Right lobe of liver (tissue), 6 donors: ENCODE measurements at regions not wholly inside any gene's neighbourhood (a gene's known extent, or its start where the extent isn't known, plus 50 kb on each side); places are given as distances from the start of the nearest gene placed in this dataset.

Experiments
- ATAC-seq, 4 donors: fragments of 200-7000 bp; cut with Tn5 transposase; one replicate each; pipeline ENCODE4 v1.9.1; 2020; ENCODE audit warnings: mild to moderate bottlenecking in 4 of 4, moderate library complexity in 4 of 4
- DNase-seq, 3 donors: peaks; one replicate each; pipeline ENCODE4 v3.0.0-alpha.2; 2020
- H3K27ac ChIP-seq, 3 donors: fragments of 200-600 bp; one replicate each; pipeline ENCODE4 v1.8.0; 2022
- H3K27me3 ChIP-seq, 2 donors: fragments of 200-600 bp; one replicate each; pipeline ENCODE4 v1.8.0; 2022
- H3K36me3 ChIP-seq, 4 donors: fragments of 200-600 bp; sonication (generic) in 1 of 4; one replicate each; pipeline versions ENCODE4 v1.5.1 to v1.8.0; 2017 to 2022; ENCODE audit warnings: control low read depth in 1 of 4
- H3K4me1 ChIP-seq, 4 donors: fragments of 200-600 bp; sonication (generic) in 1 of 4; one replicate each; pipeline versions ENCODE4 v1.5.1 to v1.8.0; 2017 to 2022; ENCODE audit warnings: control low read depth in 1 of 4
- H3K4me3 ChIP-seq, 3 donors: fragments of 200-600 bp; one replicate each; pipeline ENCODE4 v1.8.0; 2022
- H3K9me3 ChIP-seq, 4 donors: fragments of 200-600 bp; sonication (generic) in 1 of 4; one replicate each; pipeline versions ENCODE4 v1.5.1 to v1.8.0; 2017 to 2022; ENCODE audit warnings: control low read depth in 1 of 4
- CTCF ChIP-seq, 4 donors: fragments of 200-600 bp in 3 of 4; fragments of 450-650 bp in 1 of 4; IDR thresholded peaks; one replicate each; pipeline versions ENCODE4 v1.5.1 to v1.8.0; 2016 to 2022; ENCODE audit warnings: antibody characterized with exemption in 4 of 4, mild to moderate bottlenecking in 2 of 4
- POLR2A ChIP-seq: fragments of 450-650 bp; IDR thresholded peaks from one replicate; pipeline ENCODE4 v1.6.1; 2017; ENCODE audit warnings: antibody characterized with exemption, mild to moderate bottlenecking
- WGBS: methylation state at CpG from one replicate; pipeline ENCODE4 v1.1.6; 2018; ENCODE audit warnings: low coverage, low lambda C conversion rate; ENCODE audit not compliant: insufficient coverage; ENCODE audit errors: missing lambda C conversion rate; 5-methylcytosine and 5-hydroxymethylcytosine counted together
- intact Hi-C, 2 donors: fragments of 100-400 bp; cut with DNase I; formaldehyde crosslinking; loops; one replicate each; pipeline versions ENCODE4 v1.11.2 to v1.14.1; 2022
- donor health status: DM: no; HTN: yes; CAD: no.
- donor health status: DM: no; HTN: no; CAD: no.
- donor health status: DM: no; HTN: no; CAD: no.
- donor health status: DM: no; HTN: yes; CAD: no.
- donor health status: DM: no; HTN: yes; CAD: no.

- no peaks in the 10 kb centered on the region for H3K27me3 ChIP-seq
- H3K36me3 ChIP-seq: no peaks in the 10 kb centered on the region
- no peaks in the 10 kb centered on the region for H3K9me3 ChIP-seq
- no peak overlapping the region for H3K4me3 ChIP-seq
- ATAC-seq (peak in 2 of 4 donors; percentile 23 to 33), DNase-seq (no peak)
- intact Hi-C loops: no loop called here
- H3K27ac ChIP-seq: no peak overlapping the region
- TF ChIP-seq CTCF (IDR thresholded peaks at IDR 0.05): peak; percentile 11 to 24 (median 18)
- no peak for TF ChIP-seq POLR2A
- 52% methylated on average over 4 of the region's 4 CpGs for WGBS
- no peaks in the 10 kb centered on the region for H3K4me1 ChIP-seq
Measured at GRCh38 chr2:151161821-151162551, 99.7 kb downstream of the RBM43 start.

GRCh38 chr2:151159109-151159662, 102.5 kb downstream of the RBM43 start:
- no peak overlapping the region for H3K27ac ChIP-seq
- no peaks in the 10 kb centered on the region for H3K36me3 ChIP-seq
- no peaks in the 10 kb centered on the region for H3K9me3 ChIP-seq
- intact Hi-C loops: no loop called here
- no peak overlapping the region for H3K4me3 ChIP-seq
- no peaks in the 10 kb centered on the region for H3K27me3 ChIP-seq
- ATAC-seq (no peak), DNase-seq (no peak)
- no peak for TF ChIP-seq POLR2A
- no peak for TF ChIP-seq CTCF (IDR thresholded peaks at IDR 0.05)
- no peaks in the 10 kb centered on the region for H3K4me1 ChIP-seq
- WGBS: 45% methylated on average over 2 of the region's 2 CpGs

- Histone ChIP-seq H3K4me3 (no peak overlapping the region), H3K36me3 (no peaks in the 10 kb centered on the region), H3K9me3 (no peaks in the 10 kb centered on the region), H3K27ac (no peak overlapping the region), H3K4me1 (no peaks in the 10 kb centered on the region), H3K27me3 (no peaks in the 10 kb centered on the region)
- 56% methylated on average over 5 of the region's 5 CpGs for WGBS
- no peak for TF ChIP-seq CTCF (IDR thresholded peaks at IDR 0.05)
- TF ChIP-seq POLR2A: no peak
- ATAC-seq (no peak), DNase-seq (no peak)
- intact Hi-C loops: no loop called here
Measured at GRCh38 chr2:151157000-151157735, 104.5 kb downstream of the RBM43 start.

- Histone ChIP-seq H3K36me3 (no peaks in the 10 kb centered on the region), H3K9me3 (no peaks in the 10 kb centered on the region), H3K4me1 (no peaks in the 10 kb centered on the region), H3K4me3 (no peak overlapping the region), H3K27me3 (no peaks in the 10 kb centered on the region), H3K27ac (no peak overlapping the region)
- 50% methylated on average over 2 of the region's 2 CpGs for WGBS
- intact Hi-C loops: no loop called here
- DNase-seq: no peak
- no peak for TF ChIP-seq POLR2A
- ATAC-seq: no peak
Measured at GRCh38 chr2:151156431-151156830, 105.2 kb downstream of the RBM43 start.

- H3K27ac ChIP-seq: no peak overlapping the region
- intact Hi-C loops: no loop called here
- H3K4me3 ChIP-seq: no peak overlapping the region
- ATAC-seq (no peak), DNase-seq (no peak)
- H3K4me1 ChIP-seq: no peaks in the 10 kb centered on the region
- H3K27me3 ChIP-seq: no peaks in the 10 kb centered on the region
- no peaks in the 10 kb centered on the region for H3K36me3 ChIP-seq
- H3K9me3 ChIP-seq: no peaks in the 10 kb centered on the region
- TF ChIP-seq POLR2A (no peak), CTCF (IDR thresholded peaks at IDR 0.05) (no peak)
Measured at GRCh38 chr2:151153601-151154000, 108.1 kb downstream of the RBM43 start.
